ENCODE measurements at regions not wholly inside any gene's neighbourhood (a gene's known extent, or its start where the extent isn't known, plus 50 kb on each side); places are given as distances from the start of the nearest gene placed in this dataset.

- TF ChIP-seq ZNF140 (tag by site-specific recombination; IDR thresholded peaks at IDR 0.05) (no peak), YY1 (tag by site-specific recombination; IDR thresholded peaks at IDR 0.05) (no peak), CTCF (tag by site-specific recombination; IDR thresholded peaks at IDR 0.05) (no peak), SCRT2 (tag by site-specific recombination; IDR thresholded peaks at IDR 0.05) (no peak), HOXD13 (CRISPR knock-in tag; IDR thresholded peaks at IDR 0.05; ENCODE audit: borderline replicate concordance) (no peak), ZBTB11 (tag by site-specific recombination; conservative IDR thresholded peaks at IDR 0.05; ENCODE audit: low read depth) (no peak), ZNF24 (tag by site-specific recombination; IDR thresholded peaks at IDR 0.05) (no peak), ZNF677 (tag by site-specific recombination; IDR thresholded peaks at IDR 0.05) (no peak), GLI2 (tag by site-specific recombination; IDR thresholded peaks at IDR 0.05; ENCODE audit: borderline replicate concordance, low read depth) (no peak), REST (tag by site-specific recombination; IDR thresholded peaks at IDR 0.05) (no peak), PRDM1 (tag by site-specific recombination; IDR thresholded peaks at IDR 0.05) (no peak)
Observed at GRCh38 chr12:47323802-47324201, 244.0 kb upstream of the AMIGO2 start.
